ENCODE measurements at regions not wholly inside any gene's neighbourhood (a gene's known extent, or its start where the extent isn't known, plus 50 kb on each side); places are given as distances from the start of the nearest gene placed in this dataset.

GRCh38 chr16:51343411-51343810 is 192.3 kb upstream of the SALL1 start:
- TF ChIP-seq CTCF (IDR thresholded peaks at IDR 0.05) = no peak
- POLR2A ChIA-PET = no interaction called here
- ATAC-seq (ENCODE audit: poor library complexity) (no peak), DNase-seq (no peak)
- H3K4me1 Mint-ChIP-seq (ENCODE audit: low read depth) = no peaks in the 10 kb centered on the region
- Histone ChIP-seq H3K9me3 (ENCODE audit: control insufficient read depth in 1 of 2, insufficient read depth in 1 of 2, low read length in 2 of 2) (no peaks in the 10 kb centered on the region), H3K27ac (ENCODE audit: low read depth in 1 of 2, low read length in 2 of 2) (no peak overlapping the region), H3K4me3 (ENCODE audit: low read length) (no peak overlapping the region), H3K4me1 (ENCODE audit: insufficient read depth, low read length) (no peaks in the 10 kb centered on the region), H3K27me3 (ENCODE audit: control insufficient read depth in 1 of 2, insufficient read depth in 2 of 2, low read length in 2 of 2) (no peaks in the 10 kb centered on the region), H3K36me3 (ENCODE audit: insufficient read depth, low read length) (no peaks in the 10 kb centered on the region)
- intact Hi-C loops (cut with DNase I, micrococcal nuclease) = no loop called here
- H3K27me3 Mint-ChIP-seq = no peaks in the 10 kb centered on the region
- H3K27ac Mint-ChIP-seq = no peak overlapping the region
- CTCF ChIA-PET = no interaction called here
- no peaks in the 10 kb centered on the region for H3K36me3 Mint-ChIP-seq (ENCODE audit: low read depth)
- H3K4me3 Mint-ChIP-seq = no peak overlapping the region
- H3K9me3 Mint-ChIP-seq = peaks cover 3% of the 10 kb centered on the region

- intact Hi-C loops (cut with DNase I, micrococcal nuclease) = no loop called here
- no peak overlapping the region for H3K27ac ChIP-seq (ENCODE audit: low read depth in 1 of 2, low read length in 2 of 2)
- H3K4me3 Mint-ChIP-seq = no peak overlapping the region
- no peaks in the 10 kb centered on the region for H3K4me1 ChIP-seq (ENCODE audit: insufficient read depth, low read length)
- H3K27me3 ChIP-seq (ENCODE audit: control insufficient read depth in 1 of 2, insufficient read depth in 2 of 2, low read length in 2 of 2) = no peaks in the 10 kb centered on the region
- H3K9me3 Mint-ChIP-seq = peaks cover 8% of the 10 kb centered on the region
- no peaks in the 10 kb centered on the region for H3K36me3 Mint-ChIP-seq (ENCODE audit: low read depth)
- H3K36me3 ChIP-seq (ENCODE audit: insufficient read depth, low read length) = no peaks in the 10 kb centered on the region
- no peak overlapping the region for H3K27ac Mint-ChIP-seq
- ATAC-seq (ENCODE audit: poor library complexity) (no peak), DNase-seq (no peak)
- H3K27me3 Mint-ChIP-seq = no peaks in the 10 kb centered on the region
- peaks cover 0 to 3% of the 10 kb centered on the region in 2 experiments for H3K9me3 ChIP-seq (ENCODE audit: control insufficient read depth in 1 of 2, insufficient read depth in 1 of 2, low read length in 2 of 2)
- H3K4me3 ChIP-seq (ENCODE audit: low read length) = no peak overlapping the region
- no peak for TF ChIP-seq CTCF (IDR thresholded peaks at IDR 0.05)
- ChIA-PET POLR2A (no interaction called here), CTCF (no interaction called here)
- H3K4me1 Mint-ChIP-seq (ENCODE audit: low read depth) = no peaks in the 10 kb centered on the region
Observed at GRCh38 chr16:51341204-51341603, 190.1 kb upstream of the SALL1 start.

GRCh38 chr16:51337662-51338061 is 186.6 kb upstream of the SALL1 start:
- POLR2A ChIA-PET = no interaction called here
- Histone ChIP-seq H3K27ac (ENCODE audit: low read depth in 1 of 2, low read length in 2 of 2) (no peak overlapping the region), H3K36me3 (ENCODE audit: insufficient read depth, low read length) (no peaks in the 10 kb centered on the region), H3K27me3 (ENCODE audit: control insufficient read depth in 1 of 2, insufficient read depth in 2 of 2, low read length in 2 of 2) (no peaks in the 10 kb centered on the region), H3K4me3 (ENCODE audit: low read length) (no peak overlapping the region), H3K9me3 (ENCODE audit: control insufficient read depth in 1 of 2, insufficient read depth in 1 of 2, low read length in 2 of 2) (peaks cover 0 to 6% of the 10 kb centered on the region in 2 experiments), H3K4me1 (ENCODE audit: insufficient read depth, low read length) (no peaks in the 10 kb centered on the region)
- Mint-ChIP-seq H3K9me3 (peaks cover 8% of the 10 kb centered on the region), H3K27ac (no peak overlapping the region), H3K27me3 (no peaks in the 10 kb centered on the region), H3K4me3 (no peak overlapping the region), H3K36me3 (ENCODE audit: low read depth) (no peaks in the 10 kb centered on the region), H3K4me1 (ENCODE audit: low read depth) (no peaks in the 10 kb centered on the region)
- no peak for DNase-seq
- CTCF ChIA-PET = no interaction called here
- no peak for ATAC-seq (ENCODE audit: poor library complexity)
- no peak for TF ChIP-seq CTCF (IDR thresholded peaks at IDR 0.05)
- intact Hi-C loops (cut with DNase I, micrococcal nuclease) = no loop called here
